ENCODE measurements at regions not wholly inside any gene's neighbourhood (a gene's known extent, or its start where the extent isn't known, plus 50 kb on each side); places are given as distances from the start of the nearest gene placed in this dataset.

DNA sequence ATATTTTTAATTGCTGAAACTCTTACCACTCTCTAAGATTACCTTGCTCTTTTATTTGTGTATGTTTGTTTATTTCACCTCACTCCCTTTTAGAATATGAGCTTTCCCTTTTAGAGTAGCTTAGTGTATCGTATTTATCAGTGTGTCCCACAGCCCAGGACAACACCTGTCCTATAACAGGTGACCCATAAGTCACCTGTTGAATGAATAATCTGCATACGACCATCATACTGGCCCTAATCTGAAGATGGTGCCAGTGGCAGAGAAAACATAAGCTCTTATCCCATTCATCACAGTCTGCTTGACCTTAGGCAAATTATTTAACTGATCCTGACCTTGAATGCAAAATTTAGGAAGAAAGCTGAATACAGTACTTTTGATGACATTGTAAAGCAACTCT is 254.6 kb upstream of the NR2F2 start:
- DNase-seq (no peak), ATAC-seq (no peak)
- ChIA-PET POLR2A (no interaction called here), CTCF (no interaction called here)
- Mint-ChIP-seq H3K27me3 (peaks cover 3% of the 10 kb centered on the region), H3K27ac (no peak overlapping the region), H3K9me3 (no peaks in the 10 kb centered on the region), H3K4me1 (ENCODE audit: low read depth) (no peaks in the 10 kb centered on the region), H3K36me3 (ENCODE audit: low read depth) (no peaks in the 10 kb centered on the region), H3K4me3 (no peak overlapping the region)
- TF ChIP-seq, protein P1, sequence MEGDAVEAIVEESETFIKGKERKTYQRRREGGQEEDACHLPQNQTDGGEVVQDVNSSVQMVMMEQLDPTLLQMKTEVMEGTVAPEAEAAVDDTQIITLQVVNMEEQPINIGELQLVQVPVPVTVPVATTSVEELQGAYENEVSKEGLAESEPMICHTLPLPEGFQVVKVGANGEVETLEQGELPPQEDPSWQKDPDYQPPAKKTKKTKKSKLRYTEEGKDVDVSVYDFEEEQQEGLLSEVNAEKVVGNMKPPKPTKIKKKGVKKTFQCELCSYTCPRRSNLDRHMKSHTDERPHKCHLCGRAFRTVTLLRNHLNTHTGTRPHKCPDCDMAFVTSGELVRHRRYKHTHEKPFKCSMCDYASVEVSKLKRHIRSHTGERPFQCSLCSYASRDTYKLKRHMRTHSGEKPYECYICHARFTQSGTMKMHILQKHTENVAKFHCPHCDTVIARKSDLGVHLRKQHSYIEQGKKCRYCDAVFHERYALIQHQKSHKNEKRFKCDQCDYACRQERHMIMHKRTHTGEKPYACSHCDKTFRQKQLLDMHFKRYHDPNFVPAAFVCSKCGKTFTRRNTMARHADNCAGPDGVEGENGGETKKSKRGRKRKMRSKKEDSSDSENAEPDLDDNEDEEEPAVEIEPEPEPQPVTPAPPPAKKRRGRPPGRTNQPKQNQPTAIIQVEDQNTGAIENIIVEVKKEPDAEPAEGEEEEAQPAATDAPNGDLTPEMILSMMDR (IDR thresholded peaks at IDR 0.05), result no peak
- intact Hi-C loops (cut with micrococcal nuclease), result no loop called here

DNA sequence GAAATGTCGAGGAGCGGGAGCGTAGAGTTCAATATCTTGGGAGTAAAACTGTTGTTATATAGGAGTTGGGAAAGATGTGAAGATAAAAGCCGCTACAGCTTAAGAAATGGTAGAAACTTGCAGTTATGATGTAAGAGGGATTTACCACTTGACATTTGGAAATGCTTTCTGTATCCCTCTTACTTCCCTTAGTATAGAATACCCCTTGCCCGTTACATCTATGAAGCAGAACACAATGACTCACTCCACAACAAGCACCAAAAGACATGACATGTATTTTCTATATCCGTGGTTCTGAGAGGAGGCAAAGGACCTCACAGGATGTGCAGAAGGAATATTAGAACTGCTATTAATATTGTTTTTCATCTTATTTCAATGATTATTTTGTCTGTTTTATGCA is 254.2 kb upstream of the NR2F2 start:
- Mint-ChIP-seq H3K4me3 (no peak overlapping the region), H3K36me3 (ENCODE audit: low read depth) (no peaks in the 10 kb centered on the region), H3K4me1 (ENCODE audit: low read depth) (no peaks in the 10 kb centered on the region), H3K27ac (no peak overlapping the region), H3K9me3 (no peaks in the 10 kb centered on the region), H3K27me3 (peaks cover 3% of the 10 kb centered on the region)
- no peak for ATAC-seq
- no peak for DNase-seq
- CTCF ChIA-PET, result no interaction called here
- intact Hi-C loops (cut with micrococcal nuclease), result no loop called here
- POLR2A ChIA-PET, result no interaction called here
- TF ChIP-seq, protein P1 (IDR thresholded peaks at IDR 0.05), result no peak

DNA sequence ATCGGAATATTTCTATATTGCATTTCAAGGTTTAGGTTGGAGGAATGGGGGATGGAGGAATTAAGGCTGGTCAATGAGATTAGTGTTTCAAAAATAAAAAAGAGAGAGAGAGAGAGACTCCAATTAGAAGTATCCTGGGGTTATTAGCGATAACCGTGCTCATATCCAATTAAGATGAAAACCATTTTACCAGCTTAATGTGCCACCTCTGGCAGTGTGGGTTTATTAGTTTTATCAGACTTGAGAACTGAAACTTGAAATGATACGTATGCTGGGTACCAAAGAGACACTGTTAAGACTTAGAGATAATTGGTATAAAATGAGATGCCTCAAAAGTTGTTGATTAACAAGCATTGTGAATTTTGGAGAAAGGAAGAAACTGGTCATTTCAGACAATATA is 251.5 kb upstream of the NR2F2 start:
- Mint-ChIP-seq H3K4me1 (ENCODE audit: low read depth) (no peaks in the 10 kb centered on the region), H3K36me3 (ENCODE audit: low read depth) (no peaks in the 10 kb centered on the region), H3K4me3 (no peak overlapping the region), H3K9me3 (no peaks in the 10 kb centered on the region), H3K27ac (no peak overlapping the region), H3K27me3 (peaks cover 3% of the 10 kb centered on the region)
- intact Hi-C loops (cut with micrococcal nuclease), result no loop called here
- DNase-seq, result no peak
- ChIA-PET POLR2A (no interaction called here), CTCF (no interaction called here)
- ATAC-seq, result no peak
- TF ChIP-seq, protein P1 (IDR thresholded peaks at IDR 0.05), result no peak

DNA sequence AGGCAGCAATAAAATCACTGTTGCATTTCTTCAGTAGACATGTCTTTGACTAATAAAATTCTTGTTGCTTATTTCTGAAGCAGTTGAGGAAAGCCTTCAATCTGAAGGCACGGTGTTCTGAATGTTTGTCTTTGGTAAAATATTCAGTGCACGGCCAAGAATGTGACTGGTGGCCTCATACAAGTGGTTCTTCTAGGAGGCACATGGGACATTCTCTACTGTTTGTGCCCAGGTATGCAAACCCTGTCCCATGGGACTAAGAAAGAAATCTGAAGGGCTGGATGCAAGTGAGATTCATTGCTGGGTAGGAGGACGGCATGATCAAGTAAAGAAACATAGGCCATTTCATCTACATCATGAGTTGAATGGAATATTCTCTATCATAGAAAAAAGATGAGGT is 250.6 kb upstream of the NR2F2 start:
- Mint-ChIP-seq H3K9me3 (no peaks in the 10 kb centered on the region), H3K4me3 (no peak overlapping the region), H3K36me3 (ENCODE audit: low read depth) (no peaks in the 10 kb centered on the region), H3K4me1 (ENCODE audit: low read depth) (no peaks in the 10 kb centered on the region), H3K27me3 (peaks cover 3% of the 10 kb centered on the region), H3K27ac (no peak overlapping the region)
- intact Hi-C loops (cut with micrococcal nuclease), result no loop called here
- ChIA-PET POLR2A (no interaction called here), CTCF (no interaction called here)
- TF ChIP-seq, protein P1 (IDR thresholded peaks at IDR 0.05), result no peak
- ATAC-seq (no peak), DNase-seq (no peak)

DNA sequence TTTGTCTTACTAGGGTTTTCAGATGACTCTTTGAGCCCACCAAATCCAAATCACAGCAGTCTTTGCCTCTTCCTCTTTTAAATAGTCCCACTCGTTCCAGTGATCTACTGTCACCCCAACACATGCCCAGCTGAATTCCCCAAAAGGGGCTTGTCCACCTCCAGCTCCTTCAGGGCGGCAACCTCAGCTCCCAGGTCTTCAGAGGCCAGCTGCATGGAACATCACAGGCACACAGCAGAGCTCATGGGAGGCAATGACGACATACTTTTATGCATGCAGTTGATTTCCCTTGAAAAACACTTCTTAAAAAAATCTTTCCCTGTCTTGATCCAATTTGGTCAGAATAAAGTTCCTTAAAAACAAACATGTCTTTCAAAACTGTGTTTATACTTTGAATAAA is 244.3 kb upstream of the NR2F2 start:
- DNase-seq (no peak), ATAC-seq (no peak)
- intact Hi-C loops (cut with micrococcal nuclease), result no loop called here
- H3K27ac Mint-ChIP-seq, result no peak overlapping the region
- H3K27me3 Mint-ChIP-seq, result peaks cover 5% of the 10 kb centered on the region
- TF ChIP-seq, protein P1 (IDR thresholded peaks at IDR 0.05), result no peak
- ChIA-PET POLR2A (no interaction called here), CTCF (no interaction called here)
- H3K4me1 Mint-ChIP-seq (ENCODE audit: low read depth), result no peaks in the 10 kb centered on the region
- H3K9me3 Mint-ChIP-seq, result no peaks in the 10 kb centered on the region
- H3K36me3 Mint-ChIP-seq (ENCODE audit: low read depth), result no peaks in the 10 kb centered on the region
- H3K4me3 Mint-ChIP-seq, result no peak overlapping the region

Data from activated CD8-positive, alpha-beta T cell treated with anti-CD3 and anti-CD28 coated beads for 36 hours (primary cell).